Gastrocnemius medialis (tissue), 4 donors: ENCODE measurements at regions not wholly inside any gene's neighbourhood (a gene's known extent, or its start where the extent isn't known, plus 50 kb on each side); places are given as distances from the start of the nearest gene placed in this dataset.

Experiments
- ATAC-seq, 2 donors: fragments of 150-250 bp; one replicate each; pipeline ENCODE4 v1.9.1; 2016
- DNase-seq, 2 donors: peaks; one replicate each; pipeline ENCODE4 v3.0.0-alpha.2; 2019
- H3K27ac ChIP-seq, 4 donors: fragments of 200-600 bp; sonication (generic); 1 replicate in 1 of 4; 2 replicates in 3 of 4; pipeline ENCODE4 v1.5.1; 2016 to 2018; ENCODE audit warnings: mild to moderate bottlenecking in 2 of 4, moderate library complexity in 1 of 4
- H3K27me3 ChIP-seq, 3 donors: fragments of 200-600 bp; sonication (generic) in 2 of 3; 1 replicate in 1 of 3; 2 replicates in 2 of 3; pipeline versions ENCODE4 v1.5.1 to v1.6.0; 2016 to 2019; ENCODE audit warnings: mild to moderate bottlenecking in 1 of 3, moderate library complexity in 1 of 3
- H3K36me3 ChIP-seq, 2 donors: fragments of 200-600 bp; sonication (generic) in 1 of 2; one replicate each; pipeline ENCODE4 v1.5.1; 2017 to 2018
- H3K4me1 ChIP-seq, 2 donors: fragments of 200-600 bp; sonication (generic) in 1 of 2; one replicate each; pipeline ENCODE4 v1.5.1; 2016 to 2017; ENCODE audit warnings: mild to moderate bottlenecking in 2 of 2
- H3K4me3 ChIP-seq, 4 donors: fragments of 200-600 bp; sonication (generic) in 3 of 4; 1 replicate in 1 of 4; 2 replicates in 3 of 4; pipeline ENCODE4 v1.5.1; 2016 to 2019; ENCODE audit warnings: mild to moderate bottlenecking in 2 of 4
- H3K9me3 ChIP-seq, 3 donors: fragments of 200-600 bp; sonication (generic) in 2 of 3; 1 replicate in 1 of 3; 2 replicates in 2 of 3; pipeline ENCODE4 v1.5.1; 2016 to 2019
- POLR2A ChIP-seq, 2 donors: fragments of 450-650 bp; IDR thresholded peaks; one replicate each; pipeline ENCODE4 v1.6.1; 2017; ENCODE audit warnings: antibody characterized with exemption in 2 of 2, mild to moderate bottlenecking in 2 of 2, moderate library complexity in 2 of 2
- in situ Hi-C, 4 donors: fragments of 200-750 bp; cut with MboI; loops; one replicate each; pipeline versions ENCODE4 v1.15.0 to v1.8.0; 2017; ENCODE audit warnings: low sequenced_read_pairs in 4 of 4
- intact Hi-C: fragments of 100-400 bp; cut with DNase I; formaldehyde crosslinking; loops from one replicate; pipeline ENCODE4 v1.15.1; 2023; ENCODE audit warnings: low total_unique reads
- TF ChIP-seq, protein P1 (sequence below), 5 experiments: fragments of 450-650 bp in 3 of 5; fragments of 200-600 bp in 2 of 5; sonication (generic) in 2 of 5; IDR thresholded peaks in 4 of 5; conservative IDR thresholded peaks in 1 of 5; 1 replicate in 4 of 5; 2 replicates in 1 of 5; pipeline ENCODE4 v1.5.1; 2016 to 2019; ENCODE audit warnings: antibody characterized with exemption in 5 of 5, mild to moderate bottlenecking in 3 of 5, moderate library complexity in 3 of 5

DNA sequence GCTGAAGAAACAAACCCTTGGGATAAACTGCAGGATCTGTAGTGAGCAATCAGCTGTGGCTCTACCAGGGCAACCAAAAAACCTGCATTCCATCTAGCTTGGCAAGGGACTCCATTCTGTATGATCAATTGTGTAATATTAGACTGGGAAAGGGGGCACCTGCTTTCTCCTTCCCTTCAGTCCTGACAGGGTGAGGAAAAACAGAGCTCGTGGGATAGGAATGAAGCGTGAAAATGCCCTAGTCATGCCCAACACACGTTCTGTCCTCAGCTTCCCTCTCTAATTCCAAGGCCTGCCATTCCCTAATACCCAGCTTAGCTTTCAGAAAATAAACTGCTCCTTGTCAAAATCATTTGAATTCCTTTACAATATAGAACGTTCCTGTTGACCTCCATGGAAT, 442.3 kb downstream of the PLPP3 start:
- Histone ChIP-seq H3K9me3 (no peaks in the 10 kb centered on the region), H3K36me3 (no peaks in the 10 kb centered on the region), H3K4me3 (no peak overlapping the region), H3K27ac (no peak overlapping the region), H3K27me3 (no peaks in the 10 kb centered on the region), H3K4me1 (no peaks in the 10 kb centered on the region)
- TF ChIP-seq, protein P1, sequence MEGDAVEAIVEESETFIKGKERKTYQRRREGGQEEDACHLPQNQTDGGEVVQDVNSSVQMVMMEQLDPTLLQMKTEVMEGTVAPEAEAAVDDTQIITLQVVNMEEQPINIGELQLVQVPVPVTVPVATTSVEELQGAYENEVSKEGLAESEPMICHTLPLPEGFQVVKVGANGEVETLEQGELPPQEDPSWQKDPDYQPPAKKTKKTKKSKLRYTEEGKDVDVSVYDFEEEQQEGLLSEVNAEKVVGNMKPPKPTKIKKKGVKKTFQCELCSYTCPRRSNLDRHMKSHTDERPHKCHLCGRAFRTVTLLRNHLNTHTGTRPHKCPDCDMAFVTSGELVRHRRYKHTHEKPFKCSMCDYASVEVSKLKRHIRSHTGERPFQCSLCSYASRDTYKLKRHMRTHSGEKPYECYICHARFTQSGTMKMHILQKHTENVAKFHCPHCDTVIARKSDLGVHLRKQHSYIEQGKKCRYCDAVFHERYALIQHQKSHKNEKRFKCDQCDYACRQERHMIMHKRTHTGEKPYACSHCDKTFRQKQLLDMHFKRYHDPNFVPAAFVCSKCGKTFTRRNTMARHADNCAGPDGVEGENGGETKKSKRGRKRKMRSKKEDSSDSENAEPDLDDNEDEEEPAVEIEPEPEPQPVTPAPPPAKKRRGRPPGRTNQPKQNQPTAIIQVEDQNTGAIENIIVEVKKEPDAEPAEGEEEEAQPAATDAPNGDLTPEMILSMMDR (IDR thresholded peaks at IDR 0.05 in 4 of 5, conservative IDR thresholded peaks at IDR 0.05 in 1 of 5), result no peak
- no peak for TF ChIP-seq POLR2A (IDR thresholded peaks at IDR 0.05)
- ATAC-seq (no peak), DNase-seq (no peak)
- in situ Hi-C loops, result no loop called here
- intact Hi-C loops, result no loop called here

DNA sequence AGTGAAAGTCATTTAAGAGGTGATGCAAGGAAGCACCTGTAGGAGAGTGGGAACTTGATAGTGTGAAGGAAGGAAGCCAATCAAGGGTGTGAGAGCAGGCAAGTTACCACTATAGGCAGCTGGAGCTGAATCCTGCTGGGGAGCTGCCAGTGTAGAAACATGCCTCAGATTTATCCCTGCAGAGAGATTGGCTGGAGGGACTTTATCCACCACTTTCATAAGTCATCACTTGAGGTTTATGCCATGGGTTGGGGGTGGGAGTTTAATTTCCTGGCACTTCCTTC, 443.6 kb downstream of the PLPP3 start:
- H3K27ac ChIP-seq, result no peak overlapping the region
- no peak overlapping the region for H3K4me3 ChIP-seq
- no peaks in the 10 kb centered on the region for H3K4me1 ChIP-seq
- in situ Hi-C loops, result no loop called here
- TF ChIP-seq, protein P1 (IDR thresholded peaks at IDR 0.05 in 4 of 5, conservative IDR thresholded peaks at IDR 0.05 in 1 of 5), result no peak
- no peak for TF ChIP-seq POLR2A (IDR thresholded peaks at IDR 0.05)
- no peaks in the 10 kb centered on the region for H3K36me3 ChIP-seq
- intact Hi-C loops, result no loop called here
- H3K27me3 ChIP-seq, result no peaks in the 10 kb centered on the region
- DNase-seq, result no peak
- H3K9me3 ChIP-seq, result no peaks in the 10 kb centered on the region
- ATAC-seq, result no peak

DNA sequence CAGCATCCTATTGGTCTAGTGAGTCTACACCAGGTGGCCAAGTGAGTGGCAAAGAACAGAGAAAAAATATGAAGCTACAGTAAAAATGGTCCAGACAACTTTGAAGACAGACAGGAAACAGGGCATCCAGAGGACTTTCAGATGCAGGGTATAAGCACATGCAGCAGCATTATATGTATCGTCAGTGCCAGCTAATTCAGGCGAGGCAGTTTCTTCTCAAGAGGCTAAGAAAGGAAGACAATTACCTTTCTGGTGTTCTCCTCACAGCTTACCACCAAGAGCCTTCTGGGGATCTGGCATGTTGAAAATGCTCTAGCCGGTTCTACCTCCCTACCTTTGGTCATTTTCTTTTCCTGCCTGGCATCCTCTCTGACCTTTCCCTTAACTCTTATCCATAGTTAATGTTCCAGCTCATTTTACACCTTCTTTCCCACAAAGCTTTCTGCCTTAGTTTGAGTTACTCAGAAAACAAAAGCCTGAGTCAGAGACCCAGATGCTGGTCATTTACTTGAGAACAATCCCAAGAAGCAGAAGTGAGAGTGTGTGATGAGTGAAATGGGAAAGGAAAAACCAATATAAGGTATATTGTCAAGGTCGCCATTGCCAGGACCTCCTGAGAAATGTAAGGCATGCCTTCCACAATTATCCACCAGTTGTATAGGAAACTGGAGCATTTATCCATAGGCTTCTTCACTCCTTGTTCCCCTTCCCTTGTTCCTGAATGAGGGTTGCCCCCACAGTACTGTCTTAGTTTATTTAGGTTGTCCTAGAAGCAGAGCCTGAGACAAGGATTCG, 444.1 kb downstream of the PLPP3 start:
- no peaks in the 10 kb centered on the region for H3K4me1 ChIP-seq
- DNase-seq (no peak), ATAC-seq (no peak)
- in situ Hi-C loops (no loop called here), intact Hi-C loops (no loop called here)
- no peak overlapping the region for H3K27ac ChIP-seq
- no peaks in the 10 kb centered on the region for H3K36me3 ChIP-seq
- no peaks in the 10 kb centered on the region for H3K27me3 ChIP-seq
- TF ChIP-seq, protein P1 (IDR thresholded peaks at IDR 0.05 in 4 of 5, conservative IDR thresholded peaks at IDR 0.05 in 1 of 5), result no peak
- no peak for TF ChIP-seq POLR2A (IDR thresholded peaks at IDR 0.05)
- H3K4me3 ChIP-seq, result no peak overlapping the region
- H3K9me3 ChIP-seq, result no peaks in the 10 kb centered on the region

DNA sequence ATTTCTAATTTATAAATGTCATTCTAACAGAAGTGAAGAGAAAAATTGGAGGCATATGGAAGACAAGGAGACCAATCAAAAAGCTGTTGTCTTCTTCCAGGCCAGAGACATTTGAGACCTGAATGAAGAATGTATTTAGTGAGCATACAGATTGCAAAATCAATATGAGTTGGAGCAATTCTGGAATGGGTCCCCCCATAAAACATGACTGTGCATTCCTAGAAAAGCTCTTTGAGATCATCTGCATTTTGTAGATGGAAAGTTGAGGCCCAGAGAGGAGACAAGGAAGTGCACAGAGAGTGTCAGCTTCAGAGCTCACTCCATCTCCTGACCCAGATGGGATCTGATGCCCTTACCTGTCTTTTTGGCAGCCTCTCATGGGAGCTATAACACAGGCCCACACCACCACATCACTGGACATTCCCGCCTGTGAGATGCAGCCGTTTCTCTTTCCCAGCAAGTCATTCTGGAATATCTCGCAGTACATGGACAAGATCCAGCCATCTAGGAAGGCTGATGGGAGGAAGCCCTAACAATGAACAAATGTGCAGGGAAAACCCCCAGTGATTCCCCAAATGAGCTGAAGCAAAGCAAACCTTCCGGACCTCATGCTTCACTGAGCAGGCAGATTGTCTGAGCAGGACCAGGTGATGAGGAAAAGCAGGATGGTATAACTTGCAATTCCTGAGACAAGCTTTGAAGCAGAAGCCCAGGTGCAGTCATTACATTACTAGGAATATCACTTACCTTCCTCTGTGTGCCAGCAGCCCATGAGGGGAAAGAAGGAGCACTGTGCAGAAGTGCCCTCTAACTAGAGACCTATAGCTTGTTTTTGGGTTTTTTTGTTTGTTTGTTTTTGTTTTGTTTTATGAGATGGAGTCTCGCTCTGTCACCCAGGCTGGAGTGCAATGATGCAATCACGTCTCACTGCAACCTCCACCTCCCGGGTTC, 445.6 kb downstream of the PLPP3 start:
- no peak overlapping the region for H3K4me3 ChIP-seq
- ATAC-seq (no peak), DNase-seq (no peak)
- intact Hi-C loops (no loop called here), in situ Hi-C loops (no loop called here)
- H3K27ac ChIP-seq, result no peak overlapping the region
- no peaks in the 10 kb centered on the region for H3K27me3 ChIP-seq
- no peak for TF ChIP-seq POLR2A (IDR thresholded peaks at IDR 0.05)
- TF ChIP-seq, protein P1 (IDR thresholded peaks at IDR 0.05 in 4 of 5, conservative IDR thresholded peaks at IDR 0.05 in 1 of 5), result no peak
- no peaks in the 10 kb centered on the region for H3K36me3 ChIP-seq
- no peaks in the 10 kb centered on the region for H3K4me1 ChIP-seq
- no peaks in the 10 kb centered on the region for H3K9me3 ChIP-seq
